ENCODE measurements at regions not wholly inside any gene's neighbourhood (a gene's known extent, or its start where the extent isn't known, plus 50 kb on each side); places are given as distances from the start of the nearest gene placed in this dataset.
A peak's percentile ranks its signal among the peaks of the same experiment; 100 is the strongest.
"Not testable (repeated sequence)": the region's sequence is repeated elsewhere in the genome, so short reads cannot be mapped to it uniquely, and the experiment has no call there.

GRCh38 chr7:81361769-81362312 lies 408.0 kb downstream of the HGF start:
- no peak for DNase-seq (ENCODE audit: low spot score)

DNA sequence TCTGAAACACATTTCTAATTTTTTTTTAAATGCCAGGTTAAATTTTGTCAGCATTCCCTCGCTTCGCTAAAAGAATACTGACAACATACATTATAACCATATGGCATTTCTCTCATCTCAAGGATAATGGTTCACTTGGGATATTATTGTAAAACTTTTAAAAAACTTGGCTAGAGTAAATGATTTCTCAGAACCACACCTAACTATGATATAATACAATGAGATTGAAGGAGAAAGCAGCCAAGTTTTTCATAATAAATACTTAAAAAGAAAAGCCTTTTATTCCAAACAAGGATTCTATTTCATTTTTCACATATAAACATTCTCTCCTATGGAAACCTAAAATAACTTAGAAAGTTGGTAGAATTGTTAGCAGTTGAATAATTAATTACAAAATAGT lies 413.9 kb downstream of the HGF start:
- no peak for DNase-seq (ENCODE audit: low spot score)

- DNase-seq (ENCODE audit: low spot score) = no peak
Observed at GRCh38 chr7:81349044-81349443, 420.8 kb downstream of the HGF start.

- DNase-seq (ENCODE audit: low spot score) = no peak
Observed at GRCh38 chr7:81339946-81340345, 421.1 kb upstream of the SEMA3C start.

- DNase-seq (ENCODE audit: low spot score) = no peak
Observed at GRCh38 chr7:81333536-81333935, 414.7 kb upstream of the SEMA3C start.

DNA sequence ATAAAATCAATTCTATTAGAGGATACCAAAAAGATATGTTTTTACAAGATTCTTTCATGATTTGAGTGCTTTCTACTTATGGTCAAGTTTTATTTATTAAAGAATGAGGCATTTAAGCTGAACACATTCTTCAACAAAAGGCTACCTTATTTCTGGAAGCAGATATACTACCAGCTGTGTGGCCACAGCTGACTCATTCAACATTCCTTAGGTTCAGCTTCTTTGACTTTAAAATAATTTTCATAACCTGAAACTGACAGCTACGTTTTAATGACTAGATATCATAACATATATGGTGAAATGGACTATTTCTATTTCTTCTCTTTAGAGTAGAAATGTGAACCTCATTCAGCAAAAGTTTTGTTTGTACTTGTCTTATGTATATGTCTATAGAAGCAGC lies 414.2 kb upstream of the SEMA3C start:
- peak; percentile 24 for DNase-seq (ENCODE audit: low spot score)

- peak; percentile 8 for DNase-seq (ENCODE audit: low spot score)
Observed at GRCh38 chr7:81331061-81332018, 412.5 kb upstream of the SEMA3C start.

- DNase-seq (ENCODE audit: low spot score) = no peak
Observed at GRCh38 chr7:81330108-81330507, 411.3 kb upstream of the SEMA3C start.

GRCh38 chr7:81327468-81328266 lies 408.8 kb upstream of the SEMA3C start:
- DNase-seq (ENCODE audit: low spot score) = no peak

DNA sequence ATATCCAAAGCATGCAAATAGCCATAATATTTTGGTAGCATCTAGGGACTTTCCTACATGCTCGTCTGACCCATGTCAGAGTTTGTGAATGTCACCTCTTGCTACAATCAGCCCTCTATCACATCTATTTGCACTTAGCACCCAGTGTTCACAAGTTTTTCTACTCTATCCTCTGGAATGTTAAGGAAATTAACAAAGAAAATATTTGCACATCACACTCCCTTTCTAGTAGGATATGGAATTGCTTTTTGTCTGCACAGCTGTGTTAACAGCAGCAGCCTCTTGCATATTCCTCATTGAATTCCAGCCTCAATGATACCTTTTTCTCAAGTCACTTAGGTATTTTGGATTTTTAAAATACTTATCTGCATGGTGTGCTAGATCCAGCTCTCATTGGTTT lies 403.1 kb upstream of the SEMA3C start:
- no peak for DNase-seq (ENCODE audit: low spot score)

DNA sequence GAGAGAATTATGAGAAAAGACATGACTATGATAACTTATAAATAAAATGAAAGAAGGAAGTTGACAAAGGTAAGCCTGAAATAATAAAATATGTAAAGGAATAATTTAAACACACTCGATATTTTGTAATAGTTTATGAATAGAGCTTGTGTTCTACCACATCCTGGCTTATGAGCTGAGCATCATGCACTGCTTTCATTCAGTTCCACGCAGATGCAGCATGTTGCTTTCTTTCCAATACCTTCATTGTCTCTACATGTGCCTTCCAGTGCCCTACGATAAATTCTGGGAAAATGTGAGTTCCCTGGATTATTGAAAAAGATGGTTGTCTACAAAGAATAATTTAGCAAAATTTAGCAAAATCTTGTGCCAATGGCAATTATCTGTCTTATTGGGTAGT lies 398.9 kb upstream of the SEMA3C start:
- no peak for DNase-seq (ENCODE audit: low spot score)

- DNase-seq (ENCODE audit: low spot score) = no peak
Observed at GRCh38 chr7:81308643-81309322, 389.9 kb upstream of the SEMA3C start.

GRCh38 chr7:81301815-81302214 lies 383.0 kb upstream of the SEMA3C start:
- no peak for DNase-seq (ENCODE audit: low spot score)

- no peak for DNase-seq (ENCODE audit: low spot score)
Observed at GRCh38 chr7:81300753-81301152, 381.9 kb upstream of the SEMA3C start.

- no peak for DNase-seq (ENCODE audit: low spot score)
Observed at GRCh38 chr7:81299711-81300110, 380.9 kb upstream of the SEMA3C start.

GRCh38 chr7:81298951-81299666 lies 380.3 kb upstream of the SEMA3C start:
- DNase-seq (ENCODE audit: low spot score) = peak; percentile 64

DNA sequence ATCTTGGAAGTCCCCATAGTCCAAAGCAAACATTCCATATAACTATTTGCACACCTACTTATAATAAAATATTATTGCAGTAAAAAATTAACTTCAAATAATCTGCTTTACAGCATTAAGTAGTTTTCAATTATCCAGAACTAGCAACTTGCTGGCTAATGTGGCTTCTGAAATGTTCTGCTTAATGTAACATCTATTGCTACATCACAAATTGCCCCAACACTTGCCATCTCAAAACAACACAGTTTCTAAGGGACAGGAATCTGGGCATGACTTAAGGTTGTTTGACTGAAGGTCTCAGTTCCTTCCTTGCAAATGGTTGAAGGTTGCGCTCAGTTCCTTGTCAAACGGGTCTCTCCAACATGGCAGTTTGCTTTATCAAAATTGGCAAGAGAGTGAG lies 378.5 kb upstream of the SEMA3C start:
- no peak for DNase-seq (ENCODE audit: low spot score)

DNA sequence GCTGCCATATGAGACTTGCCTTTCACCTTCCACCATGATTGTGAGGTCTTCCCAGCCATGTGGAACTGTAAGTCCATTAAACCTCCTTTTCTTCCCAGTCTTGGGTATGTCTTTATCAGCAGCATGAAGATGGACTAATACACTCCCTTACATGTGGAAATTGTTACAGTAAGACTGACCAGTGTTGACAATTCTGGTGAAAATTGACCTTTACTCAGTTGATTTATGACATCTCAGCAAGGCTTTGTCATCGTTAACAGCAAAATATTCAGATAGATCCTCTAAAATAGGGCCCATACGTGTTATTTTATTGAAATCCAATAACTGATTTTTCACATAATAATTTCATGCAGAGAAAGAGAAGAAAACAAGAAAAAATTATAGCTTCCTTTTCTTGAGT lies 377.9 kb upstream of the SEMA3C start:
- no peak for DNase-seq (ENCODE audit: low spot score)

DNA sequence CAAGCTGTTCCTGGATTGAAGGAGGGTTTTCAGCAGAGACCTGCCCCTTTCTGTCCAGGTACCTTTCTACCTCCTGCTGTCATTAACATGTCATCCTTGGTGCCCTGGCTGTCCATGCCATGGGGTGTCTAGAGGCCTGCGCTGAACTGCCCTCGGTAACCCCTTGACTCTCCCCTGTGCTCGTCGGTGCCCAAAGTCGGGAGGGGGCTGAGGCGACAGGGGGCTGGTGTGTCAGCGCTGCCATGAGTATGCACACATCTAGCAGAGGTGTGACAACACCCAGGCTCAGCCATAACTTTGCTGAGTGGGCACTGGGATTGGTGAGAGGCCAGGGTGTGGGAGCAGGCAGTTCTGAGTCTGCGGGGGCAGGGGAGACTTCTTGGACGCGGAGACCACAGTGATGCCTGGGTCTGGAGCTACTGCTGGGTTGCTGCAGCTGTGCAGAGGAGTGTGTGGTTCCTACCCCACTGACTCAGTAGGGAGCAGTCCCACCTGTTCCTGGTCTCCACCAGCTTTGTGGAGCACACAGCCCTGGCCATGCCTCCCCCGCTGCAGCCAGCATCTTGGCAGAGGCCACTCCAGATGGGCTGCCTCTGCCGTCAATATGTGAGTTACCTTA lies 376.2 kb upstream of the SEMA3C start:
- no peak for DNase-seq (ENCODE audit: low spot score)

DNA sequence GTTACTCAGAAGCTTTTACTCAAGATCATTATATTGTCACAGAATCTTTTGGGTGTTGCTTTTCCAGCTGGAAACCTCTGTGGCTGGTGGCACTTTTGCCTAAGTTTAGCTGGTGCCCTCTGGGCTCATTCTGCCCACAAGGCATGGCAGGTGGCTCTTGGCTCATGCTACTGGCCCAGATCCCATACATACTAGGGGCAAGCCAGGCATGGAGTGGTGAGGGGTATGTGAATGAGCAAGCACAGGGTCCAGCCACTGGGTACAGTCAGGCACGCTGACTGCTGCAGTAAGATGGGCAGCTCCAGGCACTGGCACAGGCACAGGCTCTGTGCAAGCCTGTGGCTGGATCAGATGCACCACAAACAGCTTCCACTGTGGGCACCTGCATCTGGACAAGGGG lies 375.0 kb upstream of the SEMA3C start:
- DNase-seq (ENCODE audit: low spot score) = no peak

- not testable (repeated sequence) for DNase-seq (ENCODE audit: low spot score)
Observed at GRCh38 chr7:81286754-81287153, 367.9 kb upstream of the SEMA3C start.

Data from hepatic stellate cell (primary cell).